ENCODE measurements at regions not wholly inside any gene's neighbourhood (a gene's known extent, or its start where the extent isn't known, plus 50 kb on each side); places are given as distances from the start of the nearest gene placed in this dataset.

GRCh38 chr2:47654790-47655562 is 84.2 kb upstream of the KCNK12 start:
- ATAC-seq (no peak), DNase-seq (no peak)
- no peaks in the 10 kb centered on the region for H3K9me3 ChIP-seq (ENCODE audit: control insufficient read depth, low read length, poor library complexity, severe bottlenecking)
- peaks cover 41% of the 10 kb centered on the region for H3K27me3 Mint-ChIP-seq
- no peak overlapping the region for H3K27ac Mint-ChIP-seq
- H3K4me1 Mint-ChIP-seq = no peaks in the 10 kb centered on the region
- no peak overlapping the region for H3K4me3 Mint-ChIP-seq
- no peaks in the 10 kb centered on the region for H3K36me3 Mint-ChIP-seq (ENCODE audit: low read depth)

- ATAC-seq = no peak
- no peak for DNase-seq
- Mint-ChIP-seq H3K4me1 (no peaks in the 10 kb centered on the region), H3K27ac (no peak overlapping the region), H3K36me3 (ENCODE audit: low read depth) (no peaks in the 10 kb centered on the region), H3K4me3 (no peak overlapping the region), H3K27me3 (peaks cover 44% of the 10 kb centered on the region)
- H3K9me3 ChIP-seq (ENCODE audit: control insufficient read depth, low read length, poor library complexity, severe bottlenecking) = no peaks in the 10 kb centered on the region
These were observed 83.4 kb upstream of the KCNK12 start for GRCh38 chr2:47653902-47654789.

- H3K9me3 ChIP-seq (ENCODE audit: control insufficient read depth, low read length, poor library complexity, severe bottlenecking) = no peaks in the 10 kb centered on the region
- Mint-ChIP-seq H3K27ac (no peak overlapping the region), H3K36me3 (ENCODE audit: low read depth) (no peaks in the 10 kb centered on the region), H3K4me3 (no peak overlapping the region), H3K4me1 (no peaks in the 10 kb centered on the region), H3K27me3 (peaks cover 49% of the 10 kb centered on the region)
- no peak for ATAC-seq
- no peak for DNase-seq
These were observed 82.3 kb upstream of the KCNK12 start for GRCh38 chr2:47653036-47653435.

GRCh38 chr2:47652061-47652690 is 81.4 kb upstream of the KCNK12 start:
- Mint-ChIP-seq H3K4me1 (no peaks in the 10 kb centered on the region), H3K4me3 (no peak overlapping the region), H3K27ac (no peak overlapping the region), H3K27me3 (peaks cover 49% of the 10 kb centered on the region), H3K36me3 (ENCODE audit: low read depth) (no peaks in the 10 kb centered on the region)
- no peak for DNase-seq
- no peaks in the 10 kb centered on the region for H3K9me3 ChIP-seq (ENCODE audit: control insufficient read depth, low read length, poor library complexity, severe bottlenecking)
- no peak for ATAC-seq

- DNase-seq (no peak), ATAC-seq (no peak)
- H3K4me1 Mint-ChIP-seq = no peaks in the 10 kb centered on the region
- no peak overlapping the region for H3K4me3 Mint-ChIP-seq
- peaks cover 49% of the 10 kb centered on the region for H3K27me3 Mint-ChIP-seq
- H3K36me3 Mint-ChIP-seq (ENCODE audit: low read depth) = no peaks in the 10 kb centered on the region
- H3K27ac Mint-ChIP-seq = no peak overlapping the region
- H3K9me3 ChIP-seq (ENCODE audit: control insufficient read depth, low read length, poor library complexity, severe bottlenecking) = no peaks in the 10 kb centered on the region
These were observed 80.5 kb upstream of the KCNK12 start for GRCh38 chr2:47651296-47651695.

- Mint-ChIP-seq H3K36me3 (ENCODE audit: low read depth) (no peaks in the 10 kb centered on the region), H3K4me1 (no peaks in the 10 kb centered on the region), H3K27ac (no peak overlapping the region), H3K27me3 (peaks cover 49% of the 10 kb centered on the region), H3K4me3 (no peak overlapping the region)
- H3K9me3 ChIP-seq (ENCODE audit: control insufficient read depth, low read length, poor library complexity, severe bottlenecking) = no peaks in the 10 kb centered on the region
- ATAC-seq (no peak), DNase-seq (no peak)
These were observed 79.3 kb upstream of the KCNK12 start for GRCh38 chr2:47650001-47650535.

GRCh38 chr2:47645246-47645645 is 74.5 kb upstream of the KCNK12 start:
- Mint-ChIP-seq H3K4me1 (no peaks in the 10 kb centered on the region), H3K27ac (no peak overlapping the region), H3K4me3 (no peak overlapping the region), H3K36me3 (ENCODE audit: low read depth) (no peaks in the 10 kb centered on the region), H3K27me3 (peaks cover 21% of the 10 kb centered on the region)
- ATAC-seq (no peak), DNase-seq (no peak)
- H3K9me3 ChIP-seq (ENCODE audit: control insufficient read depth, low read length, poor library complexity, severe bottlenecking) = no peaks in the 10 kb centered on the region

GRCh38 chr2:47644351-47644750 is 73.6 kb upstream of the KCNK12 start:
- no peaks in the 10 kb centered on the region for H3K4me1 Mint-ChIP-seq
- ATAC-seq = no peak

GRCh38 chr2:47641366-47641765 is 70.6 kb upstream of the KCNK12 start:
- Mint-ChIP-seq H3K4me1 (no peaks in the 10 kb centered on the region), H3K27me3 (peaks cover 6% of the 10 kb centered on the region), H3K36me3 (ENCODE audit: low read depth) (no peaks in the 10 kb centered on the region), H3K27ac (no peak overlapping the region), H3K4me3 (no peak overlapping the region)
- ATAC-seq = no peak
- DNase-seq = no peak
- no peaks in the 10 kb centered on the region for H3K9me3 ChIP-seq (ENCODE audit: control insufficient read depth, low read length, poor library complexity, severe bottlenecking)

More at GRCh38 chr2:47644351-47644750, 73.6 kb upstream of the KCNK12 start:
- no peaks in the 10 kb centered on the region for H3K36me3 Mint-ChIP-seq (ENCODE audit: low read depth)
- DNase-seq = no peak
- H3K27me3 Mint-ChIP-seq = peaks cover 18% of the 10 kb centered on the region
- H3K4me3 Mint-ChIP-seq = no peak overlapping the region
- no peak overlapping the region for H3K27ac Mint-ChIP-seq
- H3K9me3 ChIP-seq (ENCODE audit: control insufficient read depth, low read length, poor library complexity, severe bottlenecking) = no peaks in the 10 kb centered on the region

- H3K27ac Mint-ChIP-seq = no peak overlapping the region
- no peaks in the 10 kb centered on the region for H3K9me3 ChIP-seq (ENCODE audit: control insufficient read depth, low read length, poor library complexity, severe bottlenecking)
- H3K36me3 Mint-ChIP-seq (ENCODE audit: low read depth) = no peaks in the 10 kb centered on the region
- peaks cover 6% of the 10 kb centered on the region for H3K27me3 Mint-ChIP-seq
- H3K4me3 Mint-ChIP-seq = no peak overlapping the region
- ATAC-seq (no peak), DNase-seq (no peak)
- no peaks in the 10 kb centered on the region for H3K4me1 Mint-ChIP-seq
These were observed 69.6 kb upstream of the KCNK12 start for GRCh38 chr2:47640356-47640755.

GRCh38 chr2:47639467-47639866 is 68.7 kb upstream of the KCNK12 start:
- DNase-seq = no peak
- H3K4me3 Mint-ChIP-seq = no peak overlapping the region
- no peaks in the 10 kb centered on the region for H3K36me3 Mint-ChIP-seq (ENCODE audit: low read depth)
- no peak overlapping the region for H3K27ac Mint-ChIP-seq
- H3K4me1 Mint-ChIP-seq = no peaks in the 10 kb centered on the region
- peaks cover 6% of the 10 kb centered on the region for H3K27me3 Mint-ChIP-seq
- no peaks in the 10 kb centered on the region for H3K9me3 ChIP-seq (ENCODE audit: control insufficient read depth, low read length, poor library complexity, severe bottlenecking)
- no peak for ATAC-seq

- Mint-ChIP-seq H3K4me3 (no peak overlapping the region), H3K4me1 (no peaks in the 10 kb centered on the region), H3K27me3 (peaks cover 10% of the 10 kb centered on the region)
These were observed 67.6 kb upstream of the KCNK12 start for GRCh38 chr2:47638430-47638829.

GRCh38 chr2:47636596-47637264 is 65.9 kb upstream of the KCNK12 start:
- H3K27ac Mint-ChIP-seq = no peak overlapping the region
- no peaks in the 10 kb centered on the region for H3K4me1 Mint-ChIP-seq
- H3K27me3 Mint-ChIP-seq = peaks cover 10% of the 10 kb centered on the region
- ATAC-seq (no peak), DNase-seq (no peak)
- H3K36me3 Mint-ChIP-seq (ENCODE audit: low read depth) = no peaks in the 10 kb centered on the region
- H3K9me3 ChIP-seq (ENCODE audit: control insufficient read depth, low read length, poor library complexity, severe bottlenecking) = no peaks in the 10 kb centered on the region
- H3K4me3 Mint-ChIP-seq = no peak overlapping the region

More at GRCh38 chr2:47638430-47638829, 67.6 kb upstream of the KCNK12 start:
- Mint-ChIP-seq H3K27ac (no peak overlapping the region), H3K36me3 (ENCODE audit: low read depth) (no peaks in the 10 kb centered on the region)
- no peaks in the 10 kb centered on the region for H3K9me3 ChIP-seq (ENCODE audit: control insufficient read depth, low read length, poor library complexity, severe bottlenecking)
- no peak for DNase-seq
- no peak for ATAC-seq

Measured in T-helper 17 cell (primary cell).